ENCODE measurements at regions not wholly inside any gene's neighbourhood (a gene's known extent, or its start where the extent isn't known, plus 50 kb on each side); places are given as distances from the start of the nearest gene placed in this dataset.

DNA sequence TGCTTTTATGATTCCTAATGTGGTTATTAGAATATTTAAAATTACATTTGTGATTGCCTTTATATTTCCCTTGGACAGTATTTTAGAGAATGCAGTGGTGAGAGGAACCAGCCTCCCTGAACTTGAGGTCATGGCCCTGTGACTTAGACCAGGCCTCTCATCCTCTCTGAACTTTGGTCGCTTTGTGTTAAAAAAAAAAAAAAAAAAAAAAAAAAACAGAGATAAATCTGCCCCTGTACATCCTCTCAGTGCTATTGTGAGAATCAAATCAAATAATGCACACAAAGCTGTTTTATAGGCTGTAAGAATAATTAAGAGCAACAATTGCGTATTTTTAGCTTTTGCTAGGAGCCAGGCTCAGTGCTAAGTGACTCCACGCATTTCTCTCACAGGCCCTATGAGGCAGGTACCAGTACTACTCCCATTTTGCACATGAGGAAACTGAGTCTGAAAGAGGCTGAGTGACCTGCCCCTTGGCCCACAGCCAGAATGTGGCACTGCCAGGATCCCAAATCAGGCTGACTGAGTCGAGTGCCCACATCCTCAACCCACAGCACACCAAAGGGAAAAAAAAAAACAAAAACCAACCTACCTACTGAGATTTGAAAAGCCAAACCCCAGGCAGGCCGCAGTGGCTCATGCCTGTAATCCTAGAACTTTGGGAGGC lies 110.3 kb upstream of the LARP1 start:
- TF ChIP-seq, protein P1, sequence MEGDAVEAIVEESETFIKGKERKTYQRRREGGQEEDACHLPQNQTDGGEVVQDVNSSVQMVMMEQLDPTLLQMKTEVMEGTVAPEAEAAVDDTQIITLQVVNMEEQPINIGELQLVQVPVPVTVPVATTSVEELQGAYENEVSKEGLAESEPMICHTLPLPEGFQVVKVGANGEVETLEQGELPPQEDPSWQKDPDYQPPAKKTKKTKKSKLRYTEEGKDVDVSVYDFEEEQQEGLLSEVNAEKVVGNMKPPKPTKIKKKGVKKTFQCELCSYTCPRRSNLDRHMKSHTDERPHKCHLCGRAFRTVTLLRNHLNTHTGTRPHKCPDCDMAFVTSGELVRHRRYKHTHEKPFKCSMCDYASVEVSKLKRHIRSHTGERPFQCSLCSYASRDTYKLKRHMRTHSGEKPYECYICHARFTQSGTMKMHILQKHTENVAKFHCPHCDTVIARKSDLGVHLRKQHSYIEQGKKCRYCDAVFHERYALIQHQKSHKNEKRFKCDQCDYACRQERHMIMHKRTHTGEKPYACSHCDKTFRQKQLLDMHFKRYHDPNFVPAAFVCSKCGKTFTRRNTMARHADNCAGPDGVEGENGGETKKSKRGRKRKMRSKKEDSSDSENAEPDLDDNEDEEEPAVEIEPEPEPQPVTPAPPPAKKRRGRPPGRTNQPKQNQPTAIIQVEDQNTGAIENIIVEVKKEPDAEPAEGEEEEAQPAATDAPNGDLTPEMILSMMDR (IDR thresholded peaks at IDR 0.05; ENCODE audit: low read length): no peak
- TF ChIP-seq EZH2phosphoT487 (IDR thresholded peaks at IDR 0.05; ENCODE audit: low read length): no peak

Measured in MM.1S (cell line).